HG02981 (cell line): ENCODE measurements at regions not wholly inside any gene's neighbourhood (a gene's known extent, or its start where the extent isn't known, plus 50 kb on each side); places are given as distances from the start of the nearest gene placed in this dataset.

Source experiments
- ATAC-seq: cut with Tn5 transposase; IDR thresholded peaks from one replicate; pipeline ENCODE4 v1.9.1; 2021; ENCODE audit warnings: mild to moderate bottlenecking, moderate library complexity; ENCODE audit not compliant: unreplicated experiment

DNA sequence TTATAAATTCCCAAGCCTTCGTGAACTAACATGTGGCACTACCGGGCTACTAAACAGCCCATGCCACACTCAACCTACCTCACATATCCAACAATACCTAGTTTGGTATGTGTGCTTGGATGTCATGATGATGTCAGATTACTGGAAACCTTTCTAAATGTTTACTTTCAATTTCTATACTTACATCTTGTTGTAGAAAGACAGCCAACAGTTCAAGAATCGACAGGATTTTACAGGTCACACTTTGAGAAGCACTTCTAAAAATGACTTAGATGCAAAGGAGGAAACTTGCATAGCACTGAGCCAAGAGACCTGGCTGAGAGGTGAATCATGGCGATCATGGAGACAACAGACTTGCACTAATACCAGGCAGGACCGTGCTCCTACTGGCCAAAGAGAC lies 209.9 kb downstream of the COL4A1 start:
- ATAC-seq: no peak

DNA sequence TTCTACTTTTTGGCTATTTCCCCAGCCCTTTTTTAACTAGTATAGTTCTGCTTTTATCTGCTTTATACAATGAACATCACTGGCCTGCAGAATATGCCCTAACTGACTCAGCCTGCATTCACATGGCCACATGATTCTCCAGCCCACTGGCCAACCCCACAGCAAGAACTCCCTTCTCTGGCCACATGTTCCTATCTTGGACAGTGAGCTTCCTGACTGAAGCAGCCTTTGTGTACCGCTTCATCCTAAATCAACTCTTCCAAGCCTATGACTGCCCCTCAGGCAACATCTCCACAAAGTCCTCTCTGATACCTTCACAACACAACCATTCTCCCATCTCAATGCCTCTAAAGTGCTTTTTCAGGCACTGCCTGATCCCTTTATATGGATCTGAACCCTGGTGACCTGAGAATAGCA lies 214.1 kb downstream of the COL4A1 start:
- ATAC-seq: no peak

GRCh38 chr13:110089815-110090214 lies 217.1 kb downstream of the COL4A1 start:
- ATAC-seq: no peak

DNA sequence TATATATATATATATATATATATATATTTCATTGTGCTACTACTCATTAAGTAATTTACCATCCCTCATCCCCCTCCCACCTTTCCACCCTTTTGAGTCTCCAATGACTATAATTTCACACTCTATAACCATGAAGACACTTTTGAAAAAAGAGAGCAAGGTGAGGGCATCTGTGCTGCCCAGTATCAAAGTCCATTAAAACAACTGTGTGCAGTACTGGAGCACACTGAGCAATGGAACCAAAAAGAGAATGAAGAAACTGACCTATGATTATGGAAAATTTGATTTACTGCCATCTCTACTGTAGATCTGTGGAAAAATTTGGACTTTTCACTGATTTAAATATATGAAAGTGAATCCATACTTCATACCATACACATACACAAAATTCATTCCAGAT lies 217.9 kb downstream of the COL4A1 start:
- ATAC-seq: no peak

DNA sequence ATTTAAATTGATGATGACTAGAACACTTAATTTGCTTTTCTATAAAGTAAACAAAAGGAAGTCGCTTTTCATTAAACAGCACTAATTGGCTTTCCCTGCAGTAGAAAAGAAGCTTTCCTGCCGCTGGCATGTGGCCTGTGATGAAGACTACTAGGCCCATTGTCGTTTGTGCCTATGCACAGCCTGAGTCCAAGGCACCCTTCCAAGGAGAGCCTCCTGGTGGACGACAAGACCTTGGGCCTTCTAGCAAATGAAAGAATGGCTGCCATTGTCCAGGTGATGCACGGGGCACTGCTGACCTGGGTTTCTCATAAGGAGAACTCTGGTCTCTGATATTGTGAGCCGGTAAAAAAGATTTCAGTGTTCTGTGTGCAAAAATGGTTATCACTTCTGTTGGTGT lies 233.0 kb downstream of the COL4A1 start:
- ATAC-seq: no peak

DNA sequence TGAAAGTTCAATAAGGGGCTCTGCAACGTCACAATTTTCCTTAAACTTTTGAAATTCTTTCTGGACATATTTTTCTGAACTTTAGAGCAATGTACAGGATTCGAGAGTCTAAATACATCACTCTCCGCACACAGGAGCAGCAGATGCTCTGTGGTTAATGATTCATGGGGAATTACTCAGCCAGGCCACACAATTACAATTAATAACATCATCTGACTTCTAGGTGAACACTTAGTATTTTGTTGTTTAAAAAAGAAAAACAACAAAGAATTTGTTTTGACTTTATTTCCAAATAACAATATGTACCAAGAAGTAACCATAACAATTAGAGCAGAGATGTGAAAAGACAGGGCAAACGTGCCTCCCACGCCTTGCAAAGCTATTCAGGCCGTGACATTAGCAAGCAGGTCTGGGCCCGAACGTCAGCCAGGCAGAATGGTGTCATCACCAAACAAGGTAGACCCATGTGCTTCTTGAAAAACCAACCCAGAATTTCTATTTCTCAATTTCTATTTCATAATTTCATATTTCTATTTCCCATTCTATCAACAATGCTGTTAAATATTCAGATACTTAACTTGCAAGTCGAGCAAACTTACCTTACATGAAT lies 236.3 kb downstream of the COL4A1 start:
- ATAC-seq: no peak

DNA sequence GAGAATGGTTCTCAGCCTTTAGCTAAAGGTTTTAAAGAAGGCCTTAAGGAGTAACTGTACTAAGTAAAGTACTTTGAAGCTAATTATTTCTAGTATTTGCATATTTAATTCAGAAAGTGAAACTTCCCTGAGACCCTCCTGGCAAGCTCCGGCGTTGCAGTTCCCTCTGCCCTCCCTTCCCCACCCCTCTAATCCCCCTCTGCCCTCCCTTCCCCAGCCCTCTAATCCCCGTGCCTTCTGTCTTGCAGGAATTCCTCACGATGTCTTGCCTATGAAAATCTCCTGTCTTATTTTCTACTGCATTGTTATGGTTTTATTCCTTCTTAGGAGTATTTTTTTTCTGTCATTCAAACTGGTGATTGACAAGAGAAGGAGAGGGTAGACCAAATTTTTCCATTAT lies 236.9 kb downstream of the COL4A1 start:
- ATAC-seq: no peak

DNA sequence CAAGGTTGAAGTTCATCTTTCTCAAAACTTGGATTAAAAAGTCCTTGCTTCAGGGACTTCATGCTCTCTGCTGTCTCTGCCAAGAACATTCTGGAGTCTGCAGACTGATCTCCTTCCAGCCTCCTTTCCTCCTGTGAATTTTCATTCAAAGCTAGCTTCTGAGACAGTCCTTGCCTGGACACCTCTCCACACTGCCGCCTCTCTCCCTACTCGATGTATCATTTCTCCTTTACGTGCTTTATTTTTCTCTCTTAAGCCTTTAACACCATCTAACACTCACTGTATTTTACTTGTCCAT lies 238.8 kb downstream of the COL4A1 start:
- ATAC-seq: no peak

DNA sequence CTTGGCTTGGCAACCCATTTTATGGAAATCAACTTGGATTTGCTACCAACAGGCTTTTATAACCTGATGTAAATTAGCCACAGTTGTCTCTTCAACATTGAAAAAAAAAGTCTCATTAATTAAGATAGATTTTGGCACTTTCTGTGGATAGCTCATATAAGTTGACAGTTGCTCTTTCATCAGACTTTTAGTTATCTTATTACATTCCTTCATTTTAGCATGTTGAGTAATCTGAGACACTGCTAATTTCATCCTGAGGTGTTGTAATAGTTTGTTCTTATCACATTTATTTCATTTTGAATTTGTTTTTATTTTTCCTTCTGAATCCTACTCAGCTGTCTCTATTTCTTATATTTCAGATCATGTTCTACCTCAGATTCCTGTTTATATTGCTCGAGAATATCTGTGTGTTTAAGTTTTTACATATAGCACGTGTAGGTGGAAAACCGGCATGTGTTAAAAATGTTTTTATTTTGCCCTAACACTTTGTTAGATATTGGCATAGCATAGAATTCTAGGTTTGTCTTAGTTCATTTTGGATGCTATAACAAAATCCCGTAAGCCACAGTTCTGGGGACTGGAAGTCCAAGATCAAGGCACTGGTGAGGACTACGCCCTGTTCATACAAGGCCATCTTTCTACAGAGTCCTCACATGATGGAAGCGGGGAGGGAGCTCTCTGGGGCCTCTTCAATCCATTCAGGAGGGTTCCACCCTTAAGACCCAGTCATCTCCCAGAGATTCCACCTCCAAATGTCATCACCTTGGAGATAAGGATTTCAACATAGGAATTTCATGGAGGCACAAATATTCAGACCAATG lies 239.4 kb downstream of the COL4A1 start:
- no peak for ATAC-seq

DNA sequence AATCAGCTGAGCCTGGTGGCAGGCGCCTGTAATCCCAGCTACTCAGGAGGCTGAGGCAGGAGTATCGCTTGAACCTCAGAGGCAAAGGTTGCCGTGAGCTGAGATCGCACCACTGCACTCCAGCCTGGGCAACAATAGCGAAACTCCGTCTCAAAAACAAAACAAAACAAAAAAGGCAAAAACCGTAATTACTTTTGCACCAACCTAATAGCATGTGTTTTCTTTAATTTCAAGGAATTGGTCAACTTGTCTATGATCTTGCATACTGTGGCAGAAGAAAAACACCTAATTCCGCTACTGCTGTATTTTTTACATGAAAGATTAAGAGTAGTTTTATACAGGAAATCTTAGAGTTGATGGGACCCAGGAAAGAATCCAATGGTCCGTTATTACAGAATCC lies 241.2 kb downstream of the COL4A1 start:
- no peak for ATAC-seq

DNA sequence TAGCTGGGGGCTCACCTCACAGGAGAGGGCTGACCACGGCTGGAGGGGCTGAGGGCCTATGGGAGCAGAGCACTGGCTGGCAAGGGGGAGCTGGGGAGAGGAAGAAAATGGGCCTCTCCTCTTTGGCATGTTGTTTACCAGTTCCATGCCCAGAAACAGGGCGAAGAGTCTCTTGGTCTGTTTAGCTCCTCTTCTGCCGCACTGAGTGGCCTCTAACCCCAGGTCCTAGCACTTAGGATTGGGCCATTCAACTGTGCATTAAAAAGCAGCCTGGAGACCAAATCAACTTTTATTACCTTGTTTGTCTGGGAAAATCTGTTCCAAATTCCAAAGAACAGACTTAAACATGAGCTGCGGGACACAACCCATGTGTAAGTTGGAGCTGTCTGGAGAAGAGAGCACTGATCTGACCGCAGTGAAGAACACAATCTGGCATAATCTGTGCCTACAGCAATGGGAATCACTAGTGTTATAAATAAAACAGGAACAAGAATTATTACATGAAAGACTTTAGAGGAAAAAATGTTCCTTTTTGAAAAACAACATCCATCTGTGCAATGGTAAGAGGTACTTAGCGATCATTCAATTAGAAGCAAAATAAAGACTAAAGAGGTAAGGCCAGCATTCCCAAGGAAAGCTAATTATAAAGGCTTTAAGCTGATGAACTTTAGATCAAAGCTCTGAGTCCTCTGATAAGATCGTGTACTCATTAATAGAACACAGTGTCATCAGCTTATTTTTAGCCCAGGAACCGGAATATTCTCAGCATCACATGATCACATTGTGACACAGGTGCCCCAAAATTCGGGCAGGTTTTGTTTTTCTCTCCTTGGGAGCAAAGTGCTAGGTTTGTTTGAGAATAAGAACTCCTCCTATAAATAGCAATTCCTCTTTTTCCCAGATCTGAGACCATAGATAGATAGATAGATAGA lies 243.2 kb downstream of the COL4A1 start:
- ATAC-seq: no peak

GRCh38 chr13:110062777-110063442 lies 244.0 kb downstream of the COL4A1 start:
- no peak for ATAC-seq

DNA sequence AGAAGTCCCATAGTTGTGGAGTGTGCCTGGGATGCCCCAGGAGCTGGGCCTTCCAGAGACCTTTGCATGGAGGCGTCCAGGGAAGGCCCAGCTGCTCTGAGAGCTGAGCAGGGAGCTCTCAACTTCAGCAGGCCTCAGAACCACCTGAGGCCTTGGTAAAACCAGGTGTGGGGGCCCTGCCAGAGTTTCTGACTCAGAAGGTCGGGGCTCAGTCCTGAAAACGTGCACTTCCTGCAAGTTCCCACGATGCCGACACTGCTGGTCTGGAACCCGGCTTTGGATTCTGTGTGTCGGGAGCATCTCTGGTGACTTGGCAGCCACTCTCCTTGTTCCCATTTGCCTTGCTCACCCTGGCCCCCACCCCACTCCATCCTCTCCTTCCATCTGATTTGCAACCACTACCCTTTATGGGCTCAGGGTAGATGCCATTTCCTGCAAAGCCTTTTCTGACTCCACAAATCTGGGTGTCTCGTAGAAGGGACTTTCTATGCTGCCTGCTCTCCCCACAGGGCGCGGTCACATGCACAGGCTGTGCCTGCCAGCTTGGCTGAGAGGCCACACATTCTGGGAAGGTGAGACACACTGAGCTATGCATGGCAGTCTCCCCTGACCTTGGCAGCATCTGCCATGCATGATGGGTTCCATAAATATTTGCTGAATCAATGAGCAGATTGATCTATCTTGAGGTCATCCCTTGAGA lies 244.7 kb downstream of the COL4A1 start:
- no peak for ATAC-seq

GRCh38 chr13:110061270-110061669 lies 245.7 kb downstream of the COL4A1 start:
- ATAC-seq: no peak

DNA sequence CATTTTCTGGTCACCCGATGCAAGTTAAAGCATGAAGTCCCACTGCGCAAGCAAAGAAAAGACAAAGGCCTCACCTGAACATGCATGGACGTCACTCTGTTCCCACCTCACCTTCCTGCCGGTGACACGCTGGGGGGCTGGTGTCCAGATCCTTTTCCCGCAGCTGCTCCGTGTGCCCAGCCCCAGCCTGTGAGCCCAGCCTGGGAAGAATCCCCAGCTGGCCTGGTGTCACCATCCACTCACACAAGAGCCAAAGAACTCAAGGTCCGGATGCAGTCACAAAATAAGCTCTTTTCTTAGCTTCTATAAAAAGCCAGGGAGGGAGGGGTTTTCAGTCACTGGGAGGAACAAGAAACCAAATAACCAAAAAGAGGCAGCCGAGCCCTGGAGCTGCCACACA lies 249.9 kb downstream of the COL4A1 start:
- ATAC-seq: no peak

DNA sequence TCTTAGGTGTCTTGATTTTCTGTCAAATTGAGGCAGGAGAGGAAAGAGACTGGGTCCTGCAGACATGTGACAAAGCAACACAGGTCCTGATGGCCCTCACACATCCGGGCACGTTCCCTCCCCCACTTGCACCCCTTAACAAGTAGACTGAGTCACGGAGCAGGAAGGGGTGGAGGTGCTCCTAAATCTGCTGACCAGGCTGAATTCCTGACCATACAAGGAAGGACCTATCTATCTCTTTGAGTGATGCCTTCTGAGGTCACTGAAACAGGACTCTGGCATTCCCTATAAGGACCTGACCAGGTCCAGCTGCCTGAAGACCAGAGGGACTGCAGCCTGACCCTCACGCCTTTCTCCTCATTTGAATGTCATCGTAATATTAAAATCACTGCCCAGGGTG lies 250.3 kb downstream of the COL4A1 start:
- no peak for ATAC-seq

- ATAC-seq: no peak
Measured at GRCh38 chr13:110055089-110055488, 251.9 kb downstream of the COL4A1 start.

GRCh38 chr13:110054041-110054440 lies 252.9 kb downstream of the COL4A1 start:
- ATAC-seq: no peak

DNA sequence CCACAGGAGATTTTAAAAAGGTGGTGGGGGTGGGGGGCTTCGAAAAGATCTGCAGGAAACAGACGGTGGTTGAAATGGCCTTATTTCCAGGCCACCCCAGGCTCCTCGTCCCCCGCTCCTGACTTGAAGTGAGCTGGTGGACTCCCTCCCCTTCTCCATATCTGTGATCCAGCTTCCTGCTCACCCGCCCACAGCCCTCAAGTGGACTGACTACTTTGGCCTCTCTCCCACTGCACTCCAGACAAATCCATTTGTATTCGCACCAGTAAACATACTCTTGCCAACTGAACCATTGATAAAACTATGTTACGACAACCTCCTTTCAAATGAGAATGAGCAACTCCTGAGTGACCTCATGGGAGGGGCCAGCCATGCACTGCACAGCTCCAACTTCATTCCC lies 259.5 kb downstream of the COL4A1 start:
- ATAC-seq: no peak

GRCh38 chr13:110046811-110047210 lies 260.1 kb downstream of the COL4A1 start:
- no peak for ATAC-seq

DNA sequence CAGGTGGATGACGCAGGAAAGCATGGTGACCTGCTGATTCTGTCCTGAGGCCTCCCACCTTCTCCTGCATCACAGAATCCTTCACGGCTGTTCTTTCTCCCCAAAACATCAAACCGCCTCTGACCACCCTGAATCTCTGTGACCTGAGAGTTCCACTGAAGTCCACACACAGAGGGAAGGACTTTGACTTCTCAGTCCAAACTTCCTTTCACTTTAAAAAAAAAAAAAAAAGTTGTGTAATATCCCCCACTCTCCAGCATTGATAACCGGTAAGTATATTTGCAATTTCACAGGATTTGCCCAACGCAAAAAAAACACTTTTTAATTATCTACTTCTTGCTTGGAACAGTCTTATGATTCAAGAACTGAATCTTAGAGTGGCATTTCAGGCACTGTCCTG lies 259.5 kb upstream of the IRS2 start:
- no peak for ATAC-seq
